ENCODE measurements at regions not wholly inside any gene's neighbourhood (a gene's known extent, or its start where the extent isn't known, plus 50 kb on each side); places are given as distances from the start of the nearest gene placed in this dataset.

GRCh38 chr4:111530446-111530845 lies 614.8 kb upstream of the FAM241A start:
- no peaks in the 10 kb centered on the region for H3K4me1 ChIP-seq (ENCODE audit: low read length)
- no peak overlapping the region for H2AFZ ChIP-seq (ENCODE audit: low read length)
- no peak overlapping the region for H3K9ac ChIP-seq (ENCODE audit: low read length)
- H3K27me3 ChIP-seq (ENCODE audit: low read length) = no peaks in the 10 kb centered on the region
- no peaks in the 10 kb centered on the region; the same call in 1 of the 2 replicates for H3K9me3 ChIP-seq (ENCODE audit: low read length)
- H3K4me2 ChIP-seq (ENCODE audit: low read depth, low read length, poor library complexity, severe bottlenecking) = no peak overlapping the region
- H4K20me1 ChIP-seq (ENCODE audit: insufficient read depth, low read depth, low read length) = no peaks in the 10 kb centered on the region
- no peaks in the 10 kb centered on the region for H3K9me2 ChIP-seq (replicated peaks; ENCODE audit: insufficient read depth, low read length)
- DNase-seq = no peak
- no peak overlapping the region for H3K4me3 ChIP-seq (ENCODE audit: low read length)
- no peak overlapping the region for H3K27ac ChIP-seq (ENCODE audit: low read length)
- no peaks in the 10 kb centered on the region for H3K79me2 ChIP-seq (ENCODE audit: low read length)
- no peaks in the 10 kb centered on the region for H3K36me3 ChIP-seq (ENCODE audit: insufficient read depth, low read length)

- H3K9me3 ChIP-seq (ENCODE audit: low read length) = no peaks in the 10 kb centered on the region
- no peaks in the 10 kb centered on the region for H3K9me2 ChIP-seq (replicated peaks; ENCODE audit: insufficient read depth, low read length)
- DNase-seq = no peak
- H3K4me3 ChIP-seq (ENCODE audit: low read length) = no peak overlapping the region
- no peaks in the 10 kb centered on the region for H4K20me1 ChIP-seq (ENCODE audit: insufficient read depth, low read depth, low read length)
- no peaks in the 10 kb centered on the region for H3K36me3 ChIP-seq (ENCODE audit: insufficient read depth, low read length)
- no peaks in the 10 kb centered on the region for H3K4me1 ChIP-seq (ENCODE audit: low read length)
- H3K27me3 ChIP-seq (ENCODE audit: low read length) = no peaks in the 10 kb centered on the region
- H3K79me2 ChIP-seq (ENCODE audit: low read length) = no peaks in the 10 kb centered on the region
- H3K9ac ChIP-seq (ENCODE audit: low read length) = no peak overlapping the region
- H2AFZ ChIP-seq (ENCODE audit: low read length) = no peak overlapping the region
- no peak overlapping the region for H3K4me2 ChIP-seq (ENCODE audit: low read depth, low read length, poor library complexity, severe bottlenecking)
- H3K27ac ChIP-seq (ENCODE audit: low read length) = no peak overlapping the region
These were observed 609.5 kb upstream of the FAM241A start for GRCh38 chr4:111535792-111536191.

- H2AFZ ChIP-seq (ENCODE audit: low read length) = no peak overlapping the region
- H3K9me2 ChIP-seq (replicated peaks; ENCODE audit: insufficient read depth, low read length) = no peaks in the 10 kb centered on the region
- no peak overlapping the region for H3K4me2 ChIP-seq (ENCODE audit: low read depth, low read length, poor library complexity, severe bottlenecking)
- H3K27me3 ChIP-seq (ENCODE audit: low read length) = no peaks in the 10 kb centered on the region
- H3K36me3 ChIP-seq (ENCODE audit: insufficient read depth, low read length) = no peaks in the 10 kb centered on the region
- H4K20me1 ChIP-seq (ENCODE audit: insufficient read depth, low read depth, low read length) = no peaks in the 10 kb centered on the region
- H3K27ac ChIP-seq (ENCODE audit: low read length) = no peak overlapping the region
- no peak overlapping the region for H3K4me3 ChIP-seq (ENCODE audit: low read length)
- no peaks in the 10 kb centered on the region for H3K79me2 ChIP-seq (ENCODE audit: low read length)
- H3K9me3 ChIP-seq (ENCODE audit: low read length) = no peaks in the 10 kb centered on the region
- no peaks in the 10 kb centered on the region for H3K4me1 ChIP-seq (ENCODE audit: low read length)
- DNase-seq = no peak
- H3K9ac ChIP-seq (ENCODE audit: low read length) = no peak overlapping the region
These were observed 608.1 kb upstream of the FAM241A start for GRCh38 chr4:111537165-111537564.

GRCh38 chr4:111537871-111538270 lies 607.4 kb upstream of the FAM241A start:
- DNase-seq = no peak

GRCh38 chr4:111540671-111541070 lies 604.6 kb upstream of the FAM241A start:
- Histone ChIP-seq H3K4me1 (ENCODE audit: low read length) (no peaks in the 10 kb centered on the region), H3K27ac (ENCODE audit: low read length) (no peak overlapping the region), H2AFZ (ENCODE audit: low read length) (no peak overlapping the region), H3K27me3 (ENCODE audit: low read length) (no peaks in the 10 kb centered on the region), H3K9me2 (replicated peaks; ENCODE audit: insufficient read depth, low read length) (no peaks in the 10 kb centered on the region), H3K79me2 (ENCODE audit: low read length) (no peaks in the 10 kb centered on the region), H3K4me2 (ENCODE audit: low read depth, low read length, poor library complexity, severe bottlenecking) (no peak overlapping the region), H3K4me3 (ENCODE audit: low read length) (no peak overlapping the region), H3K9ac (ENCODE audit: low read length) (no peak overlapping the region), H3K9me3 (ENCODE audit: low read length) (no peaks in the 10 kb centered on the region), H3K36me3 (ENCODE audit: insufficient read depth, low read length) (no peaks in the 10 kb centered on the region), H4K20me1 (ENCODE audit: insufficient read depth, low read depth, low read length) (no peaks in the 10 kb centered on the region)
- DNase-seq = no peak

More at GRCh38 chr4:111537871-111538270, 607.4 kb upstream of the FAM241A start:
- Histone ChIP-seq H3K36me3 (ENCODE audit: insufficient read depth, low read length) (no peaks in the 10 kb centered on the region), H2AFZ (ENCODE audit: low read length) (no peak overlapping the region), H3K9me3 (ENCODE audit: low read length) (no peaks in the 10 kb centered on the region), H3K9ac (ENCODE audit: low read length) (no peak overlapping the region), H3K27ac (ENCODE audit: low read length) (no peak overlapping the region), H3K9me2 (replicated peaks; ENCODE audit: insufficient read depth, low read length) (no peaks in the 10 kb centered on the region), H4K20me1 (ENCODE audit: insufficient read depth, low read depth, low read length) (no peaks in the 10 kb centered on the region), H3K4me1 (ENCODE audit: low read length) (no peaks in the 10 kb centered on the region), H3K79me2 (ENCODE audit: low read length) (no peaks in the 10 kb centered on the region), H3K27me3 (ENCODE audit: low read length) (no peaks in the 10 kb centered on the region), H3K4me3 (ENCODE audit: low read length) (no peak overlapping the region), H3K4me2 (ENCODE audit: low read depth, low read length, poor library complexity, severe bottlenecking) (no peak overlapping the region)

- Histone ChIP-seq H3K4me3 (ENCODE audit: low read length) (no peak overlapping the region), H3K9me2 (replicated peaks; ENCODE audit: insufficient read depth, low read length) (no peaks in the 10 kb centered on the region), H3K27ac (ENCODE audit: low read length) (no peak overlapping the region), H4K20me1 (ENCODE audit: insufficient read depth, low read depth, low read length) (no peaks in the 10 kb centered on the region), H3K4me2 (ENCODE audit: low read depth, low read length, poor library complexity, severe bottlenecking) (no peak overlapping the region), H3K4me1 (ENCODE audit: low read length) (no peaks in the 10 kb centered on the region), H3K79me2 (ENCODE audit: low read length) (no peaks in the 10 kb centered on the region), H3K36me3 (ENCODE audit: insufficient read depth, low read length) (no peaks in the 10 kb centered on the region), H3K27me3 (ENCODE audit: low read length) (no peaks in the 10 kb centered on the region), H3K9ac (ENCODE audit: low read length) (no peak overlapping the region), H2AFZ (ENCODE audit: low read length) (no peak overlapping the region), H3K9me3 (ENCODE audit: low read length) (no peaks in the 10 kb centered on the region)
- no peak for DNase-seq
These were observed 603.2 kb upstream of the FAM241A start for GRCh38 chr4:111542056-111542455.

- no peaks in the 10 kb centered on the region for H3K9me2 ChIP-seq (replicated peaks; ENCODE audit: insufficient read depth, low read length)
- H3K4me1 ChIP-seq (ENCODE audit: low read length) = no peaks in the 10 kb centered on the region
- no peak overlapping the region for H2AFZ ChIP-seq (ENCODE audit: low read length)
- DNase-seq = no peak
- H3K9me3 ChIP-seq (ENCODE audit: low read length) = no peaks in the 10 kb centered on the region
- H3K4me2 ChIP-seq (ENCODE audit: low read depth, low read length, poor library complexity, severe bottlenecking) = no peak overlapping the region
- no peaks in the 10 kb centered on the region for H3K27me3 ChIP-seq (ENCODE audit: low read length)
- H4K20me1 ChIP-seq (ENCODE audit: insufficient read depth, low read depth, low read length) = no peaks in the 10 kb centered on the region
- H3K36me3 ChIP-seq (ENCODE audit: insufficient read depth, low read length) = no peaks in the 10 kb centered on the region
- H3K79me2 ChIP-seq (ENCODE audit: low read length) = no peaks in the 10 kb centered on the region
- no peak overlapping the region for H3K4me3 ChIP-seq (ENCODE audit: low read length)
- H3K27ac ChIP-seq (ENCODE audit: low read length) = no peak overlapping the region
- no peak overlapping the region for H3K9ac ChIP-seq (ENCODE audit: low read length)
These were observed 598.4 kb upstream of the FAM241A start for GRCh38 chr4:111546881-111547280.

GRCh38 chr4:111556141-111556781 lies 589.0 kb upstream of the FAM241A start:
- Histone ChIP-seq H3K27me3 (ENCODE audit: low read length) (no peaks in the 10 kb centered on the region), H3K4me1 (ENCODE audit: low read length) (no peaks in the 10 kb centered on the region), H4K20me1 (ENCODE audit: insufficient read depth, low read depth, low read length) (no peaks in the 10 kb centered on the region), H3K4me2 (ENCODE audit: low read depth, low read length, poor library complexity, severe bottlenecking) (no peak overlapping the region), H3K79me2 (ENCODE audit: low read length) (no peaks in the 10 kb centered on the region), H3K4me3 (ENCODE audit: low read length) (no peak overlapping the region), H3K27ac (ENCODE audit: low read length) (no peak overlapping the region), H3K36me3 (ENCODE audit: insufficient read depth, low read length) (no peaks in the 10 kb centered on the region), H3K9me3 (ENCODE audit: low read length) (no peaks in the 10 kb centered on the region), H2AFZ (ENCODE audit: low read length) (no peak overlapping the region), H3K9ac (ENCODE audit: low read length) (no peak overlapping the region), H3K9me2 (replicated peaks; ENCODE audit: insufficient read depth, low read length) (0 out of 2 replicates have a peak, but pooled peaks cover 2% of the 10 kb centered on the region)
- DNase-seq = no peak

Measured in Karpas-422 (cell line).